HuH-7 (cell line): ENCODE measurements at regions not wholly inside any gene's neighbourhood (a gene's known extent, or its start where the extent isn't known, plus 50 kb on each side); places are given as distances from the start of the nearest gene placed in this dataset.

Experiments
- DNase-seq: peaks from one replicate; pipeline ENCODE4 v3.0.0; 2011; ENCODE audit warnings: low spot score

GRCh38 chr13:73934771-73935170, 199.4 kb downstream of the KLF12 start:
- DNase-seq, result no peak

- DNase-seq, result no peak
These were observed 200.0 kb downstream of the KLF12 start for GRCh38 chr13:73934215-73934641.

- no peak for DNase-seq
These were observed 200.4 kb downstream of the KLF12 start for GRCh38 chr13:73933795-73934194.

- DNase-seq, result no peak
These were observed 202.1 kb downstream of the KLF12 start for GRCh38 chr13:73932091-73932490.

GRCh38 chr13:73929287-73929932, 204.8 kb downstream of the KLF12 start:
- no peak for DNase-seq

- DNase-seq, result no peak
These were observed 209.6 kb downstream of the KLF12 start for GRCh38 chr13:73924607-73925006.

- DNase-seq, result no peak
These were observed 211.5 kb downstream of the KLF12 start for GRCh38 chr13:73922493-73923393.

GRCh38 chr13:73918691-73919090, 215.5 kb downstream of the KLF12 start:
- DNase-seq, result no peak

- DNase-seq, result no peak
These were observed 220.3 kb downstream of the KLF12 start for GRCh38 chr13:73913751-73914518.

- no peak for DNase-seq
These were observed 221.0 kb downstream of the KLF12 start for GRCh38 chr13:73913079-73913740.

GRCh38 chr13:73911361-73911760, 222.8 kb downstream of the KLF12 start:
- no peak for DNase-seq

- DNase-seq, result no peak
These were observed 223.5 kb downstream of the KLF12 start for GRCh38 chr13:73910733-73911132.

- no peak for DNase-seq
These were observed 225.4 kb downstream of the KLF12 start for GRCh38 chr13:73908809-73909208.

- no peak for DNase-seq
These were observed 229.6 kb downstream of the KLF12 start for GRCh38 chr13:73904625-73905024.

GRCh38 chr13:73903561-73903960, 230.6 kb downstream of the KLF12 start:
- no peak for DNase-seq

GRCh38 chr13:73902847-73903246, 231.4 kb downstream of the KLF12 start:
- no peak for DNase-seq

GRCh38 chr13:73902296-73902695, 231.9 kb downstream of the KLF12 start:
- DNase-seq, result no peak

- DNase-seq, result no peak
These were observed 232.7 kb downstream of the KLF12 start for GRCh38 chr13:73901324-73902068.

- DNase-seq, result no peak
These were observed 233.6 kb downstream of the KLF12 start for GRCh38 chr13:73900591-73900990.

- DNase-seq, result no peak
These were observed 235.3 kb downstream of the KLF12 start for GRCh38 chr13:73898899-73899298.

- DNase-seq, result no peak
These were observed 235.9 kb downstream of the KLF12 start for GRCh38 chr13:73898276-73898675.
